ENCODE measurements at regions not wholly inside any gene's neighbourhood (a gene's known extent, or its start where the extent isn't known, plus 50 kb on each side); places are given as distances from the start of the nearest gene placed in this dataset.
"Not testable (repeated sequence)": the region's sequence is repeated elsewhere in the genome, so short reads cannot be mapped to it uniquely, and the experiment has no call there.

DNA sequence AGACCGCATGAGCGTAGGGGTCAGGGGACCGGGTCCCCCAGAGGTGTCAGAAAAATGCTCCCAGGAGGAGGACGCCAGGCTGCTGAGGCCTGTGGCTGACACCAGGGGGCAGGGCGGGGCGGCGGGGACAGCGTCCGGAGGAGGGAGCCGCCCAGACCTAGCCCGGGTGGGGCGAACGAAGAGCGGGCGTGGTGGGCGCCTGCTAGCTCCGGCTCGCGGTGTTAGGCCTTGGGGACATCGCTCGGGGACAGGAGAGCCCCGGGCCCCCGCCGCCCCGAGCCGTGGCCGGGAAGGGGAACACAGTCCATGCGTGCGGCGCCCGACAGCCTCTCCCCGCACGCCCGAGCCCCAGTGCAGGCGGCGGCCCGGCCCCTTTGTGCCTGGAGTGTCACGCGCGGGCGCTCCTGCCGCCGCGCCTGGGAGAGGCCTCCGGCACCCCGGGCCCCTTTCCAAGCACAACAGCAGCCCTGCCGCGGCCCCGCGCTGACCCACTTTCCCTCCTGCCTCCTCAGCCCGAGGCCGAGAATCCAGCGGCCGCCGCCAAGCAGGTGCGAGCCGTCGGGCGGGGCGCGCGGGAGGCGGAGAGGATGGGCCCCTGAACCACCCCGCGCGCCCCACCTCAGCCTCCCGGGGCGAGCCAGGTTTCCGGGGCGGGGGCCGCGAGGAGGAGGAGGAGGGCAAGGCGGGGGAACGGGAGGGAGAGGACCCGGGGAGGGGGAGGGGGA, 111.0 kb upstream of the KLF13 start:
- Mint-ChIP-seq H3K27ac (peak overlapping the region; percentile 73), H3K27me3 (ENCODE audit: insufficient read depth) (no peaks in the 10 kb centered on the region), H3K4me3 (peak overlapping the region; percentile 79), H3K9me3 (peaks cover 13% of the 10 kb centered on the region), H3K4me1 (ENCODE audit: low read depth) (peaks cover 48% of the 10 kb centered on the region), H3K36me3 (ENCODE audit: low read depth) (peaks cover 3% of the 10 kb centered on the region)
- intact Hi-C loops (cut with micrococcal nuclease), result loop anchor here (1.0 to 2.0 kb wide), 6 partner anchors 13 to 273 kb away; partner anchors contain the start of gene KLF13
- DNase-seq (ENCODE audit: low spot score), result peak; percentile 76

DNA sequence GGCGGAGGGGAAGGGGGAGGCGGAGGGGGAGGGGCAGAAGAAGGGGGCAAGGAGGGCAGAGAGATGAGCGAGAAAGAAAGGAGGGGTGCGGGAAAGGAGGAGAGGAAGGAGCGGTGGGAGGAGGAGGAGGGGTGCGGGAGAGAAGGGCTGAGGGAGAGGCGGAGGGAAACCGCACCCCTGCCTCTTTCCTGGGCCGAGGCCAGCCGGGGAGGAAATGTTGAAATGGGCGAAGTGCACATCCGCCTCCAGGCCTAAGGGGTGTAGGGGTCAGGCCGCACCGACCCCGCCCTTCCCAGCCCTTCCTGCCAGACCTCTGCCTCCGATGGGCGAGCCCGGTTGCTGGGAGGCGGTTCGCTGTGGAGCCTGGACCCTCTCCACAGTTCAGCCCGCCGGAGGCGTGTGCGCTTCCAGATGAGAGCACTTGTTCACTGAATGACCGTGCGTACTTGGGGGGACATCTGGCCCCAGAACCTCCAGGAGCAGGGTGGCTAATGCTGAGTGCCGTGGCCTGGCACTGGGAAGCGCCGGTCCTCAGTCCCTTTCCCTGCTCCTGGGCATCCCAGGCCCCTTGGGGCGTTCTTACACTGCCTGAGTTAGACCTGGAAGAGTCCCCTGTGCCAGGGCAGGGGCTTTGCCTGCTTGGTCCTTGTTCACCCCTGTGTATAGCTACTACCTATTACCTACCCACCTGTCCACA, 110.3 kb upstream of the KLF13 start:
- Mint-ChIP-seq H3K9me3 (peaks cover 6% of the 10 kb centered on the region), H3K4me3 (peak overlapping the region; percentile 84), H3K27me3 (ENCODE audit: insufficient read depth) (no peaks in the 10 kb centered on the region), H3K4me1 (ENCODE audit: low read depth) (peaks cover 44% of the 10 kb centered on the region), H3K36me3 (ENCODE audit: low read depth) (peaks cover 2% of the 10 kb centered on the region), H3K27ac (peak overlapping the region; percentile 91)
- peak; percentile 65 for DNase-seq (ENCODE audit: low spot score)
- intact Hi-C loops (cut with micrococcal nuclease), result loop anchor here (2.0 kb wide), 2 partner anchors 14 to 50 kb away; no protein-coding TSS in a partner anchor

DNA sequence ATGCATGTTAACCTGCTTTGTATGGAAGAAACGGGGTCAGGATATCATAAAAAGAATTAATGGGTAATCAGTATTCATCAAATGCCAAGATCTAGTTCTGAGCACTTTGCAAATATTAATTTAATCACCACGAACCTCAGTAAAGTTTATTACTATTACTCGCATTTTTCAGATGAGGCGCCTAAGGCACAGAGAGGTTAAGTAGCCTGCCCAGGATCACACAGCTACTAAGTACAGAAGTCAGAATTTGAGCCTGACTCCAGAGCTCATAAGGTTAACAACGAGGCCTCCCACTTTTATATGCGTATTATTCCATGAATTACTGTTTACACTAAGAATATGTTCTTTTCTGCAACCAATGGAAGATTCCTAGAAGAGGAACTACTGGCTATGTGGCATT, 109.6 kb upstream of the KLF13 start:
- H3K4me1 Mint-ChIP-seq (ENCODE audit: low read depth), result peaks cover 39% of the 10 kb centered on the region
- no peaks in the 10 kb centered on the region for H3K27me3 Mint-ChIP-seq (ENCODE audit: insufficient read depth)
- no peaks in the 10 kb centered on the region for H3K36me3 Mint-ChIP-seq (ENCODE audit: low read depth)
- H3K4me3 Mint-ChIP-seq, result peak overlapping the region; percentile 84
- no peaks in the 10 kb centered on the region for H3K9me3 Mint-ChIP-seq
- DNase-seq (ENCODE audit: low spot score), result no peak
- intact Hi-C loops (cut with micrococcal nuclease), result loop anchor here (2.0 kb wide), 2 partner anchors 14 to 50 kb away; no protein-coding TSS in a partner anchor
- H3K27ac Mint-ChIP-seq, result no peak overlapping the region

DNA sequence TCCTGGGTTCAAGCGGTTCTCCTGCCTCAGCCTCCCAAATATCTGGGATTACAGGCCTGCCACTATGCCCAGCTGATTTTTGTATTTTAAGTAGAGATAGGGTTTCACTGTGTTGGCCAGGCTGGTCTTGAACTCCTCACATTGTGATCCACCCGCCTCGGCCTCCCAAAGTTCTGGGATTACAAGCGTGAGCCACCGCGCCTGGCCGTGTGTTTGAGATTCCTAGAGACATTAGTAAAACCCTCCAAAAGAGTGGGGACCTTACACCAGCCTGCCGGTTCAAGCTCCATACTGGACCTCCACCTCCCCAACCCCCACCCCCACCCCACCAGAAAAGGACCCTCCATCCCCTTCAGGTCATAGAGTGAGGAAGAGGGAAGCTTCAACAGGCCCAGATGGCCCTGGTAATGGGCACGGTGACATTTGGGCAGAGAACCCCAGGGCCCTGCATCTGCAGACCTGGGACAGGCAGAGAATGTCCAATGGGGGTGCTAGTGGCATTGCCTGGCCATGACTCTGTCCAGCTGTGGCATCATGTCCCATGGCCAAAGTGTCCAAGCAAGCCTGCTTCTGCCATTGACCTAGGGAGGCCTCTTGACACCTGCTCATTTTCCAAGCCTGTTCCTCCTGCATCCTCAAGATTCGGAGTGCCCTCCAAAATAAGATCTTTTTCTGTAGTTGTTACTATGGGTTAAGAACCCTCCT, 108.9 kb upstream of the KLF13 start:
- Mint-ChIP-seq H3K27ac (peak overlapping the region; percentile 16), H3K4me1 (ENCODE audit: low read depth) (peaks cover 40% of the 10 kb centered on the region), H3K27me3 (ENCODE audit: insufficient read depth) (no peaks in the 10 kb centered on the region), H3K4me3 (no peak overlapping the region), H3K36me3 (ENCODE audit: low read depth) (no peaks in the 10 kb centered on the region), H3K9me3 (no peaks in the 10 kb centered on the region)
- intact Hi-C loops (cut with micrococcal nuclease), result loop anchor here (2.0 kb wide), 2 partner anchors 15 to 49 kb away; no protein-coding TSS in a partner anchor
- DNase-seq (ENCODE audit: low spot score), result no peak

DNA sequence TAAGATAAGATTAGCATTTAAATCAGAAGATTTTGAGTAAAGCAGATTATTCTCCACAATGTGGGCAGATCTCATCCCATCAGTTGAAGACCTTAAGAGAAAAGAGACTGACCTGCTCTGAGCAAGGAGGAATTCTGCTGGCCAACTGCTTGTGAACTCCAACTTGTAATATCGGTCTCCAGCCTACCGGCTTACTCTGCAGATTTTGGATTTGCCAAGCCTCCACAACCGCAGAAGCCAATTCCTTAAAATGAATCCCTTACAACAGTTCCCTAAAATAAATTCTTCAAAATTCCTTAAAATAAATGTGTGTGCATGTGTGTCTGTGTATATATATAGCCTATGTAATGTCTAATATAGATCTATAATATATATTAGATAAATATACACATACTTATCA, 107.4 kb upstream of the KLF13 start:
- Mint-ChIP-seq H3K9me3 (no peaks in the 10 kb centered on the region), H3K4me3 (no peak overlapping the region), H3K36me3 (ENCODE audit: low read depth) (no peaks in the 10 kb centered on the region), H3K4me1 (ENCODE audit: low read depth) (peaks cover 38% of the 10 kb centered on the region), H3K27ac (no peak overlapping the region), H3K27me3 (ENCODE audit: insufficient read depth) (no peaks in the 10 kb centered on the region)
- DNase-seq (ENCODE audit: low spot score), result no peak
- intact Hi-C loops (cut with micrococcal nuclease), result no loop called here

DNA sequence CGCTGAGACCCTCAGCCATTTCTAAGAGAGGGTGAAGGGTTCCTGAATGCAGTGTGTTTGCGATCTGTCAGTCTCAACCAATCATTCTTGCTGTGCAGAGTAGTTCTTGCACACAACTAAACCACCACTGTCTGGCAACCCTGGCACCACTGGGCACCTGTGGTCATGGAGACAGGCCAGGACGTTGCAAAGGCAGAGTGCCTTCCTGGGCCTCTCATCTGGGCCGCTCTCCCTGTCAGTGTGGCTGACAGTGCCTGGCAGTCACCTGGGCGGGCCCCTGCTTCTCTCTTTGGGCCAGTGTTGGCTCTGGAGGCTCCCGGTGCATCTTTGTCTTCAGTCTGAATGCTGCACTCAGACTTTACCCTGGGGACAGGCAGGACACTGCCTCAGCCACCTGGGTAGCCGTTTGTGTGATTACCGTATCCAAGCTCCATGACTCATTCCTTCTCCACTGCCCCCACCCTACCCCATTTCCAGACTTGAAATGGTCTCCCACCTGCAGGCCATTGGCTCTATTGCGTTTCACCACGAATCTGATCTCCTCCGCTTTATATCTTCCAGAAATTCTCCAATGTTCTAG, 104.6 kb upstream of the KLF13 start:
- Mint-ChIP-seq H3K36me3 (ENCODE audit: low read depth) (no peaks in the 10 kb centered on the region), H3K27me3 (ENCODE audit: insufficient read depth) (no peaks in the 10 kb centered on the region), H3K4me3 (no peak overlapping the region), H3K27ac (no peak overlapping the region), H3K9me3 (no peaks in the 10 kb centered on the region), H3K4me1 (ENCODE audit: low read depth) (peaks cover 26% of the 10 kb centered on the region)
- intact Hi-C loops (cut with micrococcal nuclease), result no loop called here
- no peak for DNase-seq (ENCODE audit: low spot score)

DNA sequence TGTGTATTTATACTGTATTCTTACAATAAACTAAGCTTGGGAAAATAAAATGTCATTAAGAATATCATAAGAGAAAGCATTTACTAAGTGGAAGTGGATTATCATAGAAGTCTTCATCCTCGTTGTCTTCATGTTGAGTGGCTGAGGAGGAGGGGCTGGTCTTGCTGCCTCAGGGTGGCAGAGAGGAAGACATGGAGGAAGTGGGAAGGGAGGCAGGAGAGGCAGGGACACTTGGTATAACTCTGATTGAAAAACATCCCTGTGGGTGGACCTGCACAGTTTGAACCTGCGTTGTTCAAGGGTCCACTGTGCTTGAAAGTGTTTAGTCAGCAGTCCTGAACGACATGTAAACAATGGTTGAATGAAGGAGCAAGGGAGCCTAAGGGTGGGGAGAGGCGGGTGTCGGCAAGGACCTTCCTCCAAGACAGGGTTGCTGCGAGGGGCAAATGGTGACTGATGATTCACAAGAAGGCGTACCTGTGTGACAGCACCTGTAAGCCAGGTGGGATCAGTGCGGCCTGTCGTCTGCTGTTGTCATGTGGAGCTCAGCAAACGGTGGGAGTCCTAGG, 103.8 kb upstream of the KLF13 start:
- no peak for DNase-seq (ENCODE audit: low spot score)
- no peaks in the 10 kb centered on the region for H3K9me3 Mint-ChIP-seq
- H3K4me1 Mint-ChIP-seq (ENCODE audit: low read depth), result peaks cover 22% of the 10 kb centered on the region
- intact Hi-C loops (cut with micrococcal nuclease), result no loop called here
- H3K4me3 Mint-ChIP-seq, result no peak overlapping the region
- no peaks in the 10 kb centered on the region for H3K27me3 Mint-ChIP-seq (ENCODE audit: insufficient read depth)
- H3K36me3 Mint-ChIP-seq (ENCODE audit: low read depth), result no peaks in the 10 kb centered on the region
- no peak overlapping the region for H3K27ac Mint-ChIP-seq

DNA sequence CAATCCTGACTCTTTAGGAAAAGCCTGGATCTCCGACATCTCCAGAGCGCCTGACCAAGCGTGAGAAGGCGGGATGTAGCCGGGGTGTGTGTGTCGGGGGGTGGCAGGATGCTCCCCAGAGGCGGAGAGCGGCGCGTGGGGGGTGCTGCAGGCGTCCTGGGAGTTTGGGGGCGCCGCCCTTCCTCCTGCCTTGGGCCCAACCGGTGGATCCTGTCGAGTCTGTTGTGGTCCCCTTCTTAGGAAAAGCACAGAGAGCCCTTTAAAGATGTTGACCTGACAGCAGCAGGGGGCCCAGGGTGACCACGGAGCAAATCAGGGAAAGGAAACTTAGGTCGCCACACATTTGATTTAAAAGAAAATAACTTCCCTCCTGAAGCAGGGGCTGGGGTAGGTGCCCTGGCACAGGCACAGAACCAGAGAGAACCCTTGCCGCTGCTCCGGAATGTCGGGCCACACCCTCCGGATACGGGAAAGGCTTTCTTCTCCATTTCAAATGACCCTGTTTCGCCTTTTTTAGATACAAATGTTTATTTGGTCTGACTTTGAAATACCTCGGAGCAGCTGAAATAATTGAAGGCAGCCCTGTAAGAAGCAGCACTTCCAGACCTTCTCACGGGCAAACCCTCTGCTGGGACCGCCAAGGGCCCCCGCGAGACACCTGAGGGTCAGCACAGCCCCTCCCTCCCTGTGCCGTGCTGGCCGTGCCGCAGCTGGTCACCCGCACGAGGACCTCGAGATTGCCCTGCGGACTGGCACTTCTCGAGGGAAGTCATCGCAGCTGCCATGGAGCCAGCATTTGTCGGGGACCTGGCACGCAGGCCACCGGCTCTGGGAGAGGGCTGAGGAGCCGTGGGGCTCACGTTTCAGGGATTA, 102.9 kb upstream of the KLF13 start:
- H3K4me1 Mint-ChIP-seq (ENCODE audit: low read depth), result peaks cover 17% of the 10 kb centered on the region
- H3K27ac Mint-ChIP-seq, result no peak overlapping the region
- H3K9me3 Mint-ChIP-seq, result no peaks in the 10 kb centered on the region
- H3K36me3 Mint-ChIP-seq (ENCODE audit: low read depth), result no peaks in the 10 kb centered on the region
- no peaks in the 10 kb centered on the region for H3K27me3 Mint-ChIP-seq (ENCODE audit: insufficient read depth)
- intact Hi-C loops (cut with micrococcal nuclease), result no loop called here
- no peak overlapping the region for H3K4me3 Mint-ChIP-seq
- no peak for DNase-seq (ENCODE audit: low spot score)

DNA sequence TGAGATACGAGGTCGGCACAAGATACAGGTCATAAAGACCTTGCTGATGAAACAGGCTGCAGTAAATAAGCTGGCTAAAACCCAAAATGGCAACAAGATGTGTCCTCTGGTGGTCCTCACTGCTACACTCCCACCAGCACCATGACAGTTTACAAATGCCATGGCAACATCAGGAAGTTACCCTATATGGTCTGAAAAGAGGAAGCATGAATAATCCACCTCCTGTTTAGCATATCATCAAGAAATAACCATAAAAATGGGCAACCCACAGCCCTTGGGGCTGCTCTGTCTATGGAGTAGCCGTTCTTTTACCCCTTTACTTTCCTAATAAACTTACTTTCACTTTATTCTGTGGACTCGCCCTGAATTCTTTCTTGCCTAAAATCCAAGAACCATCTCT, 102.0 kb upstream of the KLF13 start:
- intact Hi-C loops (cut with micrococcal nuclease); H3K9me3 Mint-ChIP-seq; H3K4me3 Mint-ChIP-seq; DNase-seq (ENCODE audit: low spot score); H3K27ac Mint-ChIP-seq; H3K27me3 Mint-ChIP-seq (ENCODE audit: insufficient read depth); H3K36me3 Mint-ChIP-seq (ENCODE audit: low read depth): not testable (repeated sequence)
- H3K4me1 Mint-ChIP-seq (ENCODE audit: low read depth), result peaks cover 17% of the 10 kb centered on the region

DNA sequence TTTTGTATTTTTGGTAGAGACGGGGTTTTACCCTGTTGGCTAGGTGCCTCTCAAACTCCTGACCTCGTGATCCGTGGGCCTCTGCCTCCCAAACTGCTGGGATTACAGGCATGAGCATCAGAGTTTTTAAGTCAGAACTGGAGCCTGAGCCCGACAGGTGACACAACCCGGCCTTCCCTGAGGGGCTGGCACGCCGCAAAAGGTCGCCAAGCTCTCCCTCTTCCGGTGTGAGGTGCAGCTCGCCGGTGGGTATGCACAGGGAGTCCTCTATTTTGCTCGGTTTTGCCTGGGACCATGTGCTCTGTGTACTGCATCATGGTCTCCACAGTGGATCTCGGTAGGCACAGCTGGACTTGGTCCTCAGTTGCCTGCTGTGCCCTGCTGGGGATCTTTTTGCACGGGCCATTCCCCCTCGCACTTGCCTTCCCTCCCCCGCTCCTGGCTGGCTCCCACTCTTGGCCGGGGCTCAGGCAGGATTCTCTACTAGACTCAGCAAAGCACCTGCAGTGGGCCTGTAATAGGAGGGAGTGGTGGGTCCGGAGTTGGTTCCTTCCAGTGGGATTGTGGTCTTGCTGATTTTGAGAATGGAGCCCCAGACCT, 101.2 kb upstream of the KLF13 start:
- H3K27ac Mint-ChIP-seq, result no peak overlapping the region
- no peaks in the 10 kb centered on the region for H3K27me3 Mint-ChIP-seq (ENCODE audit: insufficient read depth)
- no peak for DNase-seq (ENCODE audit: low spot score)
- intact Hi-C loops (cut with micrococcal nuclease), result no loop called here
- H3K36me3 Mint-ChIP-seq (ENCODE audit: low read depth), result no peaks in the 10 kb centered on the region
- no peaks in the 10 kb centered on the region for H3K9me3 Mint-ChIP-seq
- H3K4me1 Mint-ChIP-seq (ENCODE audit: low read depth), result peaks cover 17% of the 10 kb centered on the region
- no peak overlapping the region for H3K4me3 Mint-ChIP-seq

DNA sequence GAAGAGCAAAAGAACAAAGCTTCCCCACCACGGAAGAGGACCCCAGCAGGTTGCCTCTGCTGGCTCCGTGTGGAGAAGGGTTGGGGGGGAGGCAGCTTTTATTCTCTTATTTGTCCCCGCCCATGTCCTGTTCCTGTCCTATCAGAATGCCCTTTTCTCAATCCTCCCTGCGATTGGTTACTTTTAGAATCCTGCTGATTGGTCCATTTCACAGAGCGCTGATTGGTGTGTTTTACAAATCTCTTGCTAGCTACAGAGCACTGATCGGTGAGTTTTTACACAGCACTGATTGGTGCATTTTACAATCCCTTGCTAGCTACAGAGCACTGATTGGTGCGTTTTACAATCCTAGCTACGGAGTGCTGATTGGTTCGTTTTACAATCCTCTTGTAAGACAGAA, 100.6 kb upstream of the KLF13 start:
- peaks cover 17% of the 10 kb centered on the region for H3K4me1 Mint-ChIP-seq (ENCODE audit: low read depth)
- H3K4me3 Mint-ChIP-seq, result no peak overlapping the region
- H3K36me3 Mint-ChIP-seq (ENCODE audit: low read depth), result no peaks in the 10 kb centered on the region
- no peaks in the 10 kb centered on the region for H3K27me3 Mint-ChIP-seq (ENCODE audit: insufficient read depth)
- no peak for DNase-seq (ENCODE audit: low spot score)
- intact Hi-C loops (cut with micrococcal nuclease), result no loop called here
- H3K27ac Mint-ChIP-seq, result no peak overlapping the region
- no peaks in the 10 kb centered on the region for H3K9me3 Mint-ChIP-seq
